ENCODE measurements at regions not wholly inside any gene's neighbourhood (a gene's known extent, or its start where the extent isn't known, plus 50 kb on each side); places are given as distances from the start of the nearest gene placed in this dataset.

- TF ChIP-seq, protein P1, sequence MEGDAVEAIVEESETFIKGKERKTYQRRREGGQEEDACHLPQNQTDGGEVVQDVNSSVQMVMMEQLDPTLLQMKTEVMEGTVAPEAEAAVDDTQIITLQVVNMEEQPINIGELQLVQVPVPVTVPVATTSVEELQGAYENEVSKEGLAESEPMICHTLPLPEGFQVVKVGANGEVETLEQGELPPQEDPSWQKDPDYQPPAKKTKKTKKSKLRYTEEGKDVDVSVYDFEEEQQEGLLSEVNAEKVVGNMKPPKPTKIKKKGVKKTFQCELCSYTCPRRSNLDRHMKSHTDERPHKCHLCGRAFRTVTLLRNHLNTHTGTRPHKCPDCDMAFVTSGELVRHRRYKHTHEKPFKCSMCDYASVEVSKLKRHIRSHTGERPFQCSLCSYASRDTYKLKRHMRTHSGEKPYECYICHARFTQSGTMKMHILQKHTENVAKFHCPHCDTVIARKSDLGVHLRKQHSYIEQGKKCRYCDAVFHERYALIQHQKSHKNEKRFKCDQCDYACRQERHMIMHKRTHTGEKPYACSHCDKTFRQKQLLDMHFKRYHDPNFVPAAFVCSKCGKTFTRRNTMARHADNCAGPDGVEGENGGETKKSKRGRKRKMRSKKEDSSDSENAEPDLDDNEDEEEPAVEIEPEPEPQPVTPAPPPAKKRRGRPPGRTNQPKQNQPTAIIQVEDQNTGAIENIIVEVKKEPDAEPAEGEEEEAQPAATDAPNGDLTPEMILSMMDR (IDR thresholded peaks at IDR 0.05) = no peak
- no peak for TF ChIP-seq POLR2A (IDR thresholded peaks at IDR 0.05)
Measured at GRCh38 chr3:81154611-81155143, 606.8 kb downstream of the GBE1 start.

Data from testis (tissue), 2 donors.